ENCODE measurements at regions not wholly inside any gene's neighbourhood (a gene's known extent, or its start where the extent isn't known, plus 50 kb on each side); places are given as distances from the start of the nearest gene placed in this dataset.

- no peak for DNase-seq (ENCODE audit: low spot score)
Measured at GRCh38 chr1:38102636-38103035, 56.0 kb upstream of the POU3F1 start.

- no peak for DNase-seq (ENCODE audit: low spot score)
Measured at GRCh38 chr1:38101037-38101785, 54.6 kb upstream of the POU3F1 start.

- no peak for DNase-seq (ENCODE audit: low spot score)
Measured at GRCh38 chr1:38098101-38098847, 51.7 kb upstream of the POU3F1 start.

GRCh38 chr1:38097284-38097898, 50.8 kb upstream of the POU3F1 start:
- DNase-seq (ENCODE audit: low spot score) = no peak

Data from SW480 (cell line).